Islet precursor cell (in vitro differentiated cells): ENCODE measurements at regions not wholly inside any gene's neighbourhood (a gene's known extent, or its start where the extent isn't known, plus 50 kb on each side); places are given as distances from the start of the nearest gene placed in this dataset.
"Not testable (repeated sequence)": the region's sequence is repeated elsewhere in the genome, so short reads cannot be mapped to it uniquely, and the experiment has no call there.

Experiments
- DNase-seq: peaks from one replicate; pipeline ENCODE4 v3.0.0-alpha.2; 2018

- no peak for DNase-seq
Observed at GRCh38 chr1:104331763-104332162, 582.1 kb downstream of the AMY1C start.

- not testable (repeated sequence) for DNase-seq
Observed at GRCh38 chr1:104337927-104338326, 588.2 kb downstream of the AMY1C start.

GRCh38 chr1:104341944-104342343 is 592.2 kb downstream of the AMY1C start:
- DNase-seq: no peak

GRCh38 chr1:104348277-104348676 is 598.6 kb downstream of the AMY1C start:
- DNase-seq: no peak

- DNase-seq: no peak
Observed at GRCh38 chr1:104353580-104353979, 603.9 kb downstream of the AMY1C start.

GRCh38 chr1:104358086-104358485 is 608.4 kb downstream of the AMY1C start:
- no peak for DNase-seq

GRCh38 chr1:104358621-104359020 is 608.9 kb downstream of the AMY1C start:
- DNase-seq: no peak

GRCh38 chr1:104378414-104378813 is 628.7 kb downstream of the AMY1C start:
- DNase-seq: no peak

- DNase-seq: peak; percentile 70
Observed at GRCh38 chr1:104380003-104380402, 630.3 kb downstream of the AMY1C start.

GRCh38 chr1:104387716-104388508 is 638.2 kb downstream of the AMY1C start:
- DNase-seq: peak; percentile 92

GRCh38 chr1:104392552-104392951 is 642.9 kb downstream of the AMY1C start:
- no peak for DNase-seq

GRCh38 chr1:104402178-104402577 is 652.5 kb downstream of the AMY1C start:
- DNase-seq: no peak

- no peak for DNase-seq
Observed at GRCh38 chr1:104403883-104404282, 654.2 kb downstream of the AMY1C start.

- DNase-seq: peak; percentile 59
Observed at GRCh38 chr1:104406728-104407127, 657.0 kb downstream of the AMY1C start.

- DNase-seq: no peak
Observed at GRCh38 chr1:104408268-104408667, 658.6 kb downstream of the AMY1C start.

GRCh38 chr1:104435255-104435654 is 685.6 kb downstream of the AMY1C start:
- DNase-seq: no peak

GRCh38 chr1:104440011-104440410 is 690.3 kb downstream of the AMY1C start:
- no peak for DNase-seq

- no peak for DNase-seq
Observed at GRCh38 chr1:104456724-104457123, 707.0 kb downstream of the AMY1C start.

GRCh38 chr1:104459886-104460285 is 710.2 kb downstream of the AMY1C start:
- no peak for DNase-seq

GRCh38 chr1:104460880-104461279 is 711.2 kb downstream of the AMY1C start:
- no peak for DNase-seq

GRCh38 chr1:104463126-104463697 is 713.5 kb downstream of the AMY1C start:
- DNase-seq: no peak

- no peak for DNase-seq
Observed at GRCh38 chr1:104466068-104466467, 716.4 kb downstream of the AMY1C start.

GRCh38 chr1:104467590-104467989 is 717.9 kb downstream of the AMY1C start:
- no peak for DNase-seq

- no peak for DNase-seq
Observed at GRCh38 chr1:104468282-104468681, 718.6 kb downstream of the AMY1C start.

- DNase-seq: no peak
Observed at GRCh38 chr1:104476126-104476525, 726.4 kb downstream of the AMY1C start.
